ENCODE measurements at regions not wholly inside any gene's neighbourhood (a gene's known extent, or its start where the extent isn't known, plus 50 kb on each side); places are given as distances from the start of the nearest gene placed in this dataset.

GRCh38 chr9:110148384-110148783 is 59.6 kb downstream of the C9orf152 start:
- TF ChIP-seq POLR2A (IDR thresholded peaks at IDR 0.05) (no peak), CTCF (IDR thresholded peaks at IDR 0.05) (no peak)
